PC-9 (cell line): ENCODE measurements at regions not wholly inside any gene's neighbourhood (a gene's known extent, or its start where the extent isn't known, plus 50 kb on each side); places are given as distances from the start of the nearest gene placed in this dataset.

Experiments used
- BruUV-seq: library from RNA; stranded (reverse); fragments of 400-500 nt; replicated peaks from 2 replicates; lab custom pipeline; 2021; lab: Mats Ljungman, UMichigan
- CTCF ChIA-PET: fragments of 300-600 bp; sonication (Branson Sonifier 250); formaldehyde crosslinking; loops from one replicate; lab custom pipeline; 2022; ENCODE audit warnings: antibody characterized with exemption; lab: Charles Lee
- POLR2A ChIA-PET: fragments of 300-600 bp; sonication (Branson Sonifier 250); formaldehyde crosslinking; loops from one replicate; lab custom pipeline; 2022; ENCODE audit warnings: antibody characterized with exemption; ENCODE audit not compliant: unreplicated experiment; lab: Charles Lee
- DNase-seq, 2 experiments: peaks; one replicate each; pipeline versions ENCODE4 v3.0.0 to v3.0.0-alpha.2; 2015 to 2022; ENCODE audit warnings: mixed read lengths in 1 of 2
- H2AFZ ChIP-seq: fragments of 200-600 bp; sonication (generic); 2 replicates; pipeline ENCODE4 v1.8.1; 2017; ENCODE audit warnings: antibody characterized with exemption
- H3F3A ChIP-seq: fragments of 200-600 bp; sonication (generic); 2 replicates; pipeline ENCODE4 v1.8.1; 2017; ENCODE audit warnings: antibody characterized with exemption, mild to moderate bottlenecking, low read depth; ENCODE audit not compliant: insufficient read depth
- H3K27ac ChIP-seq: fragments of 200-600 bp; sonication (generic); 2 replicates; pipeline ENCODE4 v1.6.1; 2016; ENCODE audit warnings: mixed run types
- H3K27me3 ChIP-seq: fragments of 200-600 bp; sonication (generic); 2 replicates; pipeline ENCODE4 v1.6.1; 2016; ENCODE audit warnings: low read depth, mixed run types; ENCODE audit not compliant: insufficient read depth
- H3K36me3 ChIP-seq: fragments of 200-600 bp; sonication (generic); 2 replicates; pipeline ENCODE4 v1.6.1; 2016; ENCODE audit warnings: low read depth, mixed run types
- H3K4me1 ChIP-seq: fragments of 200-600 bp; sonication (generic); replicated peaks from 2 replicates; pipeline ENCODE4 v1.6.1; 2016; ENCODE audit warnings: mixed run types; ENCODE audit not compliant: insufficient read depth
- H3K4me2 ChIP-seq: fragments of 200-600 bp; sonication (generic); 2 replicates; pipeline ENCODE4 v1.6.1; 2017; ENCODE audit warnings: mixed run types
- H3K4me3 ChIP-seq: fragments of 200-600 bp; sonication (generic); 2 replicates; pipeline ENCODE4 v1.6.1; 2016; ENCODE audit warnings: mixed run types
- H3K79me2 ChIP-seq: fragments of 200-600 bp; sonication (generic); 2 replicates; pipeline ENCODE4 v1.6.1; 2017; ENCODE audit warnings: low read depth, mixed run types
- H3K9me2 ChIP-seq: fragments of 200-600 bp; sonication (generic); 2 replicates; pipeline ENCODE4 v1.8.1; 2017; ENCODE audit warnings: mild to moderate bottlenecking; ENCODE audit not compliant: insufficient read depth
- H3K9me3 ChIP-seq: fragments of 200-600 bp; sonication (generic); 2 replicates; pipeline ENCODE4 v1.8.1; 2016; ENCODE audit warnings: low read depth; ENCODE audit not compliant: insufficient read depth
- H4K20me1 ChIP-seq: fragments of 200-600 bp; sonication (generic); 2 replicates; pipeline ENCODE4 v1.8.1; 2017; ENCODE audit not compliant: insufficient read depth
- EZH2 ChIP-seq: fragments of 200-600 bp; sonication (generic); IDR thresholded peaks from 2 replicates; pipeline ENCODE4 v1.8.0; 2017; ENCODE audit warnings: antibody characterized with exemption, low read depth
- intact Hi-C: fragments of 100-400 bp; cut with micrococcal nuclease; formaldehyde crosslinking; loops from one replicate; pipeline ENCODE4 v1.10.0; 2022; ENCODE audit not compliant: unreplicated experiment
- TF ChIP-seq, protein P1 (sequence below): fragments of 200-600 bp; sonication (generic); conservative IDR thresholded peaks from 2 replicates; pipeline ENCODE4 v1.6.1; 2017; ENCODE audit warnings: mixed run types, antibody characterized with exemption, mild to moderate bottlenecking, moderate library complexity

GRCh38 chr18:6465281-6465680 is 50.6 kb upstream of the L3MBTL4 start:
- BruUV-seq, result no TSS peak
- H2AFZ ChIP-seq, result no peak overlapping the region
- ChIA-PET CTCF (no interaction called here), POLR2A (no interaction called here)
- TF ChIP-seq, protein P1, sequence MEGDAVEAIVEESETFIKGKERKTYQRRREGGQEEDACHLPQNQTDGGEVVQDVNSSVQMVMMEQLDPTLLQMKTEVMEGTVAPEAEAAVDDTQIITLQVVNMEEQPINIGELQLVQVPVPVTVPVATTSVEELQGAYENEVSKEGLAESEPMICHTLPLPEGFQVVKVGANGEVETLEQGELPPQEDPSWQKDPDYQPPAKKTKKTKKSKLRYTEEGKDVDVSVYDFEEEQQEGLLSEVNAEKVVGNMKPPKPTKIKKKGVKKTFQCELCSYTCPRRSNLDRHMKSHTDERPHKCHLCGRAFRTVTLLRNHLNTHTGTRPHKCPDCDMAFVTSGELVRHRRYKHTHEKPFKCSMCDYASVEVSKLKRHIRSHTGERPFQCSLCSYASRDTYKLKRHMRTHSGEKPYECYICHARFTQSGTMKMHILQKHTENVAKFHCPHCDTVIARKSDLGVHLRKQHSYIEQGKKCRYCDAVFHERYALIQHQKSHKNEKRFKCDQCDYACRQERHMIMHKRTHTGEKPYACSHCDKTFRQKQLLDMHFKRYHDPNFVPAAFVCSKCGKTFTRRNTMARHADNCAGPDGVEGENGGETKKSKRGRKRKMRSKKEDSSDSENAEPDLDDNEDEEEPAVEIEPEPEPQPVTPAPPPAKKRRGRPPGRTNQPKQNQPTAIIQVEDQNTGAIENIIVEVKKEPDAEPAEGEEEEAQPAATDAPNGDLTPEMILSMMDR, result no peak
- no peak for TF ChIP-seq EZH2
- no peak for DNase-seq
- no peaks in the 10 kb centered on the region for H3K9me2 ChIP-seq
- no peaks in the 10 kb centered on the region for H3K79me2 ChIP-seq
- 0 out of 2 replicates have a peak, but pooled peaks cover 10% of the 10 kb centered on the region for H3K27me3 ChIP-seq
- no peaks in the 10 kb centered on the region for H3F3A ChIP-seq
- H3K9me3 ChIP-seq, result no peaks in the 10 kb centered on the region
- intact Hi-C loops, result no loop called here
- H3K4me2 ChIP-seq, result no peak overlapping the region
- H3K4me3 ChIP-seq, result no peak overlapping the region
- no peaks in the 10 kb centered on the region for H4K20me1 ChIP-seq
- H3K27ac ChIP-seq, result no peak overlapping the region
- H3K36me3 ChIP-seq, result no peaks in the 10 kb centered on the region
- H3K4me1 ChIP-seq, result no peaks in the 10 kb centered on the region

GRCh38 chr18:6476190-6476589 is 61.5 kb upstream of the L3MBTL4 start:
- no TSS peak for BruUV-seq
- no peak for DNase-seq
- POLR2A ChIA-PET, result no interaction called here
- H3K4me3 ChIP-seq, result no peak overlapping the region
- no peaks in the 10 kb centered on the region for H3F3A ChIP-seq
- H3K79me2 ChIP-seq, result no peaks in the 10 kb centered on the region
- TF ChIP-seq, protein P1, result no peak
- TF ChIP-seq EZH2, result no peak
- H4K20me1 ChIP-seq, result no peaks in the 10 kb centered on the region
- no peak overlapping the region for H3K27ac ChIP-seq
- intact Hi-C loops, result no loop called here
- no peaks in the 10 kb centered on the region for H3K4me1 ChIP-seq
- no peaks in the 10 kb centered on the region for H3K9me3 ChIP-seq
- H3K27me3 ChIP-seq, result no peaks in the 10 kb centered on the region
- H3K9me2 ChIP-seq, result no peaks in the 10 kb centered on the region
- H3K36me3 ChIP-seq, result no peaks in the 10 kb centered on the region
- CTCF ChIA-PET, result no interaction called here
- H2AFZ ChIP-seq, result no peak overlapping the region
- no peak overlapping the region for H3K4me2 ChIP-seq

DNA sequence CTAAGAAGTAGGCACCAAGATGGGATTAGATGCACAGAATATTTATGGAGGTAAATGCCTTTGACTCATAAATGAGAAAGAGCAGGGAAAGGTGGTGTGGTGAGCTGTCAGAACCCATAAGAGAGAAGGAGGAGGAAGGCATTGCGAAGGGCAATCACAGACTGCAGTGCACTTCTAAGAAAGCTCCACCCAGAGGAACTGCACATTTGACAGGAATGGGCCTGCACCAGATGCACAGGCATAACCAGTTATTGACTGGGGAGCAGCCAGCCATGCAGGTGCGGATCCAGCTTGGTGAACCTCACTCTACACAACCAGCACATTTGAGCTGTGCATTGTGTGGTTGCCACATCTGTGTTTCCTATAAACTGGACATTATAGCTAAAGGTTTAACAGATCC is 62.2 kb upstream of the L3MBTL4 start:
- DNase-seq, result no peak
- H3K79me2 ChIP-seq, result no peaks in the 10 kb centered on the region
- H3K4me2 ChIP-seq, result no peak overlapping the region
- H3K9me2 ChIP-seq, result no peaks in the 10 kb centered on the region
- no TSS peak for BruUV-seq
- no peak overlapping the region for H3K27ac ChIP-seq
- ChIA-PET CTCF (no interaction called here), POLR2A (no interaction called here)
- 0 out of 2 replicates have a peak, but pooled peaks cover under 1% of the 10 kb centered on the region for H3K27me3 ChIP-seq
- no peaks in the 10 kb centered on the region for H3K4me1 ChIP-seq
- no peaks in the 10 kb centered on the region for H3K9me3 ChIP-seq
- no peak overlapping the region for H3K4me3 ChIP-seq
- H3F3A ChIP-seq, result no peaks in the 10 kb centered on the region
- no peaks in the 10 kb centered on the region for H3K36me3 ChIP-seq
- no peak overlapping the region for H2AFZ ChIP-seq
- H4K20me1 ChIP-seq, result no peaks in the 10 kb centered on the region
- intact Hi-C loops, result no loop called here
- no peak for TF ChIP-seq EZH2
- TF ChIP-seq, protein P1, result no peak
